Testis (tissue), 2 donors: ENCODE measurements at regions not wholly inside any gene's neighbourhood (a gene's known extent, or its start where the extent isn't known, plus 50 kb on each side); places are given as distances from the start of the nearest gene placed in this dataset.
"Not testable (repeated sequence)": the region's sequence is repeated elsewhere in the genome, so short reads cannot be mapped to it uniquely, and the experiment has no call there.

Experiments used
- POLR2A ChIP-seq: fragments of 450-650 bp; IDR thresholded peaks from one replicate; pipeline ENCODE4 v1.6.1; 2017; ENCODE audit warnings: antibody characterized with exemption, mild to moderate bottlenecking, moderate library complexity
- TF ChIP-seq, protein P1 (sequence below), 3 experiments: fragments of 450-650 bp in 2 of 3; fragments of 200-600 bp in 1 of 3; sonication (generic) in 1 of 3; IDR thresholded peaks; one replicate each; pipeline ENCODE4 v1.5.1; 2016 to 2019; ENCODE audit warnings: antibody characterized with exemption in 3 of 3, mild to moderate bottlenecking in 2 of 3, moderate library complexity in 1 of 3

- TF ChIP-seq, protein P1, sequence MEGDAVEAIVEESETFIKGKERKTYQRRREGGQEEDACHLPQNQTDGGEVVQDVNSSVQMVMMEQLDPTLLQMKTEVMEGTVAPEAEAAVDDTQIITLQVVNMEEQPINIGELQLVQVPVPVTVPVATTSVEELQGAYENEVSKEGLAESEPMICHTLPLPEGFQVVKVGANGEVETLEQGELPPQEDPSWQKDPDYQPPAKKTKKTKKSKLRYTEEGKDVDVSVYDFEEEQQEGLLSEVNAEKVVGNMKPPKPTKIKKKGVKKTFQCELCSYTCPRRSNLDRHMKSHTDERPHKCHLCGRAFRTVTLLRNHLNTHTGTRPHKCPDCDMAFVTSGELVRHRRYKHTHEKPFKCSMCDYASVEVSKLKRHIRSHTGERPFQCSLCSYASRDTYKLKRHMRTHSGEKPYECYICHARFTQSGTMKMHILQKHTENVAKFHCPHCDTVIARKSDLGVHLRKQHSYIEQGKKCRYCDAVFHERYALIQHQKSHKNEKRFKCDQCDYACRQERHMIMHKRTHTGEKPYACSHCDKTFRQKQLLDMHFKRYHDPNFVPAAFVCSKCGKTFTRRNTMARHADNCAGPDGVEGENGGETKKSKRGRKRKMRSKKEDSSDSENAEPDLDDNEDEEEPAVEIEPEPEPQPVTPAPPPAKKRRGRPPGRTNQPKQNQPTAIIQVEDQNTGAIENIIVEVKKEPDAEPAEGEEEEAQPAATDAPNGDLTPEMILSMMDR (IDR thresholded peaks at IDR 0.05) = not testable (repeated sequence)
- TF ChIP-seq POLR2A = not testable (repeated sequence)
Observed at GRCh38 chr13:48835326-48835725, 140.4 kb upstream of the FNDC3A start.
